GM19023 (cell line): ENCODE measurements at regions not wholly inside any gene's neighbourhood (a gene's known extent, or its start where the extent isn't known, plus 50 kb on each side); places are given as distances from the start of the nearest gene placed in this dataset.

ENCODE experiments used
- ATAC-seq: cut with Tn5 transposase; IDR thresholded peaks from one replicate; pipeline ENCODE4 v1.9.1; 2021; ENCODE audit warnings: mild to moderate bottlenecking, moderate library complexity; ENCODE audit not compliant: unreplicated experiment

- no peak for ATAC-seq
These were observed 212.5 kb upstream of the XYLT1 start for GRCh38 chr16:17683281-17683680.

GRCh38 chr16:17676171-17676570 is 205.4 kb upstream of the XYLT1 start:
- no peak for ATAC-seq

DNA sequence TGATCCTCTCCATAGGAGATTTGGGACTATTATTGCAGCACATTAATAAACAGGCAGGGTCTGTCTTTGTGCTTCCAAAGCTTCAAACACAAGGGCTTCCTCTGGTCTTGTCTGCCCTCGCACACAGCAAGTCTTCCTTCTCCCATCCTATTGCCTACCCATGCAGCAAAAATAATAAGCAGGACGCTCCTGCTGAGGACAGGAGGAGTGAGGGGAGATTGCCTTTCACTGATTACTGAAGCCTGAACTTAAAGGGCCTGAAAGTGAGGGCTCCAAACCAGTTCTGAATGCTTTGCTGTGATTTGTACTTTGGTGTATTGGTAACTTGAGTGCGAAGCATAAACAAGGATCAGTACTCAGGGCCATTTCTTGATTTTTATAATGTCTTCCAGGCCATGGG is 197.6 kb upstream of the XYLT1 start:
- ATAC-seq = no peak

GRCh38 chr16:17666293-17666692 is 195.5 kb upstream of the XYLT1 start:
- no peak for ATAC-seq

GRCh38 chr16:17658881-17659280 is 188.1 kb upstream of the XYLT1 start:
- no peak for ATAC-seq

GRCh38 chr16:17657045-17657444 is 186.3 kb upstream of the XYLT1 start:
- no peak for ATAC-seq

GRCh38 chr16:17654571-17654970 is 183.8 kb upstream of the XYLT1 start:
- ATAC-seq = no peak

GRCh38 chr16:17654142-17654541 is 183.4 kb upstream of the XYLT1 start:
- ATAC-seq = no peak

DNA sequence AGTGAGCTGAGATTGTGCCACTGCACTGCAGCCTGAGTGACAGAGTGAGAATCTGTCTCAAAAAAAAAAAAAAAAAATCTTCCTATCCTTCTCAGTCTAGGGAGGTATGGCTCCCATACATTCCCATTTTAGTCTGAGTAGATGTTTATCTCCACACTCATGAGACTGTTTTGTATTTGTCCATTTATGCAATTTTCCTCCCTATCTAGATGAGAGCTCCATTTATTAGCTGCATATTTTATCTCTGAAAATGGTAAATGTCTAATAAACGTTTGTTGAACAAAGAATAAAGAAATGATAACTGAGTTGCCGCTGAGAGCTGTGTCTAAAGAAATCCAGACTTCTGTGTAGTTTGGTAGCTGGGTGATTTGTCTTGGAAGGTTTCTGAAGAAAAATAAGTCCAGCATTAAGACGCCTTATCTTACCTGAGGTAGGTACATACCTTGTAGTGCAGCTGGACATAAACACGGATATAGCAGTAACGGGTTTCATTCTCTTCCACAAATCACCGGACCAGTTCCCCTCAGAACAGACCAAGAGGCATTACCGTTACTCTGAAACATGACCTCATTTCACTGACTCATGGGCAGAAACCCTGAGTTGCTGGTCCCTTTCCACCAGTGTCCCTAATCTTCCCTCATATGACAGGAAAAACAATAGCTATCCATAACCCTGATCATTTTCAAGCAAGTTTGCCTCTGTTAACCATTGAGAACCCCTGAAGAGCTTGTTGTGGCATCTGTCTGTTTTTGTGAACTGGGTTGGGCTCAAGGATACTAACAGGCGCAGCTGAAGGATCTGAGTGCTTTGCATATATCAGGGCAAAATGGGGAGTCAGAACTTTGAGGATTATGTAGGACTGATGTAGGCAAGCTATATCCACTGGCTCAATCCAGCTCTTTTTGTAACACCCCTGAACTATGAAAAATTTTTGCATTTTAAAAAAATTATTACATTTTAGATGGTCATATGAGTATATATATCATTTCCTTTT is 177.4 kb upstream of the XYLT1 start:
- ATAC-seq = no peak

DNA sequence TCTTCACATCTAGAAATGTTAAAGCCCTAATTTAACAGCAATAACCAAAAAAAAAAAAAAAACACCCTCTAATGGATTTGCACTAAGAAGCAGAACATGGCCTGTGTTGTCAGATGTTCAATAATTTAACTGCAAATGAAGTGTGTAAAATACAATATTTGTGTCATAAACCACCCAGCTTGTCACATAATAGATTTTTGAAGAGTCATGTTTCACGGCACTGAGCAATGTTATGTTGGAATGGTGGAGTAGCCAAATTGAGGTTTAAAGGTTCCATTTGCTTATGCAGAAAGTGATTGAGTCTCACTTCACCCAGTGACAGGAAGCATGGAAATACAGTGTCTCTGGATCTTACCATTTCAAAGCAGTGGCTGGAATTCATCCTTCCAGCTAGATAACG is 173.2 kb upstream of the XYLT1 start:
- ATAC-seq = no peak

GRCh38 chr16:17641990-17642389 is 171.2 kb upstream of the XYLT1 start:
- no peak for ATAC-seq

- no peak for ATAC-seq
These were observed 167.4 kb upstream of the XYLT1 start for GRCh38 chr16:17638134-17638533.

GRCh38 chr16:17635183-17635582 is 164.4 kb upstream of the XYLT1 start:
- no peak for ATAC-seq

DNA sequence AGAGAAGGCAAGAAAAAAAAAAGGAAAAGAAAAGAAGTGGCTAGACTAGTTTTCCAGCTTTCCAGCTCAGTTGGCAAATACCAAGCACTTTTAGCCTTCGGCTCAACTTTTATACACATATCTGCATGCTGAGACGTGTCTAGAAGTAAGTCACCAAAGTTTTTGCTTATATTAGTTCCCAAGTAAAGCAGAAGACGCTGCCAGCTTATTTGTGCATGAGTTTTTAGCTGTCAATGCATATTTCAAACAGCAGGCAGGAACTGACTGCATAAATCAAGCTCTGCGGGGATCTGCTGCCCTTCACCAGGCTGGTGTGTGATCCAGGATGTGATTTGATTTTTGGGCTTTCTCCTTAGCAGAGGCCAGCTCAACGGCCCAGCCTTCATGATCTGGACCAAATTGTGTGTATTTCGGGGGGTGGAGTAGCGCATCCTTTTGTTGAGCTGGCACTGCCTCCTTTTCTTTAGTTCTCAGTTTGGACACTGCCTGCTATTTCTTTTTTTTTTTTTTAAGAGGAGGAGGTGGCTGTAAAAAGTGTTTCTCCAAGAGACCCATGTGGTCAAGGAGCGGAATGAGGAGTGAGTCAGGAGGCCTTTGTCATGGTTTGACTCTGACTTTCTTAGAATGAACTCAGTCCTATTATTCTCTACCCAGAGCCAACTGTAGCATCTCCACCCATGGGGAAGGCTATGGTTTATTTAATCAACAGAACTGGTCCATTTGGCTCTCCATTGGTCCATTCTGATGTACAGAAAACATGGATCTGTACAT is 162.6 kb upstream of the XYLT1 start:
- ATAC-seq = no peak

GRCh38 chr16:17632667-17633066 is 161.9 kb upstream of the XYLT1 start:
- no peak for ATAC-seq

DNA sequence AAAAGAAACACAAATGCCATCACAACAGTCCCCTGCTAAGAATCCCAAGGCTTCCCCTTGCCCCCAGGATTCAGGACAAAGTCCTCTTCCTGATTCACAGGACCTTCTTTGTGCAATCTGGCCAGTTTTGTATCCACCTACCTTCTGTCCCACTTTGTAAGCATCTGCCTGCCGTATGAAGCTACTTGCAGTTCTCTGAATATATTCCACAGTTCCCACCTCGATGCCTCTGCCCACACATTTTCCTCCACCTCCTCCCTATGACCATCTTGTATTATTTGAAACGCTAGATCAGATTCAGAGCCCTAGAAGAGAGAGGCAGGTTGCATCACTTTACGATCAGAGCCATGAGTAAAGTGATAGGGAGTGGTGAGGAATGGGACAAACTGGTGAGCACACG is 159.2 kb upstream of the XYLT1 start:
- no peak for ATAC-seq

- no peak for ATAC-seq
These were observed 158.2 kb upstream of the XYLT1 start for GRCh38 chr16:17628983-17629382.

- ATAC-seq = no peak
These were observed 151.6 kb upstream of the XYLT1 start for GRCh38 chr16:17622366-17622765.

GRCh38 chr16:17619261-17619660 is 148.5 kb upstream of the XYLT1 start:
- ATAC-seq = no peak

DNA sequence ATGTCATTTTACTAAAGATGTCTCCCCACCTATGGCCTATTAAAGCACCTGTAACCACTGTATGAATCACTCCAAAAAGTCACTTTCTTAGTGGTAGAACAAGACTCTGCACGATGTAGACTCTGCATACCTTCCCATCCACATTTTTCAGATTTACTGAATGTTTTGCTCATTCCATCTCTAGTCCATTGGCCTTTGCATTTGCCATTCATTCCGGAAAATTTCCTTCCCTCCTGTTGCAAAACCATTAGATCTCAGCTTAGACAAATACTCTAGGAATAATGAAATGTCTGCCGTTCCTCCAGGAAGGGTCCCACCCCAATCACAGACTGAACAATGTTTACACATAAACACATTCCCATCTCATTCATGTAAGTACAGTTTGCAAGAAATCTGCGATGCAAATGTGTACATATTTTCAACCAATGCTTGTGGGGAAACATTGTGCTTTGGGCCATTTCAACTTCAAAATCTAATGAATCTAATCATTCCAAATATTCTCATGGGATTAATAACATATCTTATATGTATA is 146.3 kb upstream of the XYLT1 start:
- ATAC-seq = no peak

GRCh38 chr16:17612336-17612735 is 141.6 kb upstream of the XYLT1 start:
- no peak for ATAC-seq

- ATAC-seq = no peak
These were observed 136.8 kb upstream of the XYLT1 start for GRCh38 chr16:17607609-17608008.
